Right lobe of liver (tissue), 6 donors: ENCODE measurements at regions not wholly inside any gene's neighbourhood (a gene's known extent, or its start where the extent isn't known, plus 50 kb on each side); places are given as distances from the start of the nearest gene placed in this dataset.

ENCODE experiments used
- ATAC-seq, 4 donors: fragments of 200-7000 bp; cut with Tn5 transposase; one replicate each; pipeline ENCODE4 v1.9.1; 2020; ENCODE audit warnings: mild to moderate bottlenecking in 4 of 4, moderate library complexity in 4 of 4
- DNase-seq, 3 donors: peaks; one replicate each; pipeline ENCODE4 v3.0.0-alpha.2; 2020
- H3K27ac ChIP-seq, 3 donors: fragments of 200-600 bp; one replicate each; pipeline ENCODE4 v1.8.0; 2022
- H3K27me3 ChIP-seq, 2 donors: fragments of 200-600 bp; one replicate each; pipeline ENCODE4 v1.8.0; 2022
- H3K36me3 ChIP-seq, 4 donors: fragments of 200-600 bp; sonication (generic) in 1 of 4; one replicate each; pipeline versions ENCODE4 v1.5.1 to v1.8.0; 2017 to 2022; ENCODE audit warnings: control low read depth in 1 of 4
- H3K4me1 ChIP-seq, 4 donors: fragments of 200-600 bp; sonication (generic) in 1 of 4; one replicate each; pipeline versions ENCODE4 v1.5.1 to v1.8.0; 2017 to 2022; ENCODE audit warnings: control low read depth in 1 of 4
- H3K4me3 ChIP-seq, 3 donors: fragments of 200-600 bp; one replicate each; pipeline ENCODE4 v1.8.0; 2022
- H3K9me3 ChIP-seq, 4 donors: fragments of 200-600 bp; sonication (generic) in 1 of 4; one replicate each; pipeline versions ENCODE4 v1.5.1 to v1.8.0; 2017 to 2022; ENCODE audit warnings: control low read depth in 1 of 4
- CTCF ChIP-seq, 4 donors: fragments of 200-600 bp in 3 of 4; fragments of 450-650 bp in 1 of 4; IDR thresholded peaks; one replicate each; pipeline versions ENCODE4 v1.5.1 to v1.8.0; 2016 to 2022; ENCODE audit warnings: antibody characterized with exemption in 4 of 4, mild to moderate bottlenecking in 2 of 4
- POLR2A ChIP-seq: fragments of 450-650 bp; IDR thresholded peaks from one replicate; pipeline ENCODE4 v1.6.1; 2017; ENCODE audit warnings: antibody characterized with exemption, mild to moderate bottlenecking
- WGBS: methylation state at CpG from one replicate; pipeline ENCODE4 v1.1.6; 2018; ENCODE audit warnings: low coverage, low lambda C conversion rate; ENCODE audit not compliant: insufficient coverage; ENCODE audit errors: missing lambda C conversion rate; 5-methylcytosine and 5-hydroxymethylcytosine counted together
- intact Hi-C, 2 donors: fragments of 100-400 bp; cut with DNase I; formaldehyde crosslinking; loops; one replicate each; pipeline versions ENCODE4 v1.11.2 to v1.14.1; 2022
- donor health status: DM: no; HTN: yes; CAD: no.
- donor health status: DM: no; HTN: no; CAD: no.
- donor health status: DM: no; HTN: no; CAD: no.
- donor health status: DM: no; HTN: yes; CAD: no.
- donor health status: DM: no; HTN: yes; CAD: no.

- H3K9me3 ChIP-seq, result no peaks in the 10 kb centered on the region
- TF ChIP-seq POLR2A (no peak), CTCF (IDR thresholded peaks at IDR 0.05) (no peak)
- H3K4me1 ChIP-seq, result no peaks in the 10 kb centered on the region
- H3K4me3 ChIP-seq, result no peak overlapping the region
- H3K36me3 ChIP-seq, result no peaks in the 10 kb centered on the region
- ATAC-seq (no peak), DNase-seq (no peak)
- intact Hi-C loops, result no loop called here
- no peaks in the 10 kb centered on the region for H3K27me3 ChIP-seq
- H3K27ac ChIP-seq, result no peak overlapping the region
- 67% methylated on average over 1 of the region's 3 CpGs for WGBS
Observed at GRCh38 chr1:195294911-195295310, 1313.3 kb downstream of the KCNT2 start.

DNA sequence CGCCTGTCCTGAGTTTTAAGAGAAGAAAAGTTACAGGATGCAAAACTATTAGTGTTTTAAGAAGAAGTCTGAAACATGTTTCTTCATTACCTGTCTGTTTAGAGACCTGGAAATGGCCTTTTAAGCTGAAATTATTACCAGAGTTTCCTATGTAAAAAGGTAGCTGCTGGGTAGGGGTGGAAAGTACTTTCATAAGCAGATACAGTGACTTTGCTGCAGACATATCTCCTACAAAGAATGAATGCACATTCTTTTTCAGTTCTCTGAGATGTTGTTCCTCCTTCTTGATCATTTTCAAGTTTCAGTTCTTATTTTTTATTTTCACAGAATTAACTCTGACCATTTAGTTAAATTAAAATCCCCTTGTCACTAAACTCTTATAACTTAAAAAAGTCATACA is 1329.6 kb downstream of the KCNT2 start:
- ATAC-seq (no peak), DNase-seq (no peak)
- Histone ChIP-seq H3K9me3 (no peaks in the 10 kb centered on the region), H3K36me3 (no peaks in the 10 kb centered on the region), H3K4me3 (no peak overlapping the region), H3K27ac (no peak overlapping the region), H3K4me1 (no peaks in the 10 kb centered on the region), H3K27me3 (no peaks in the 10 kb centered on the region)
- intact Hi-C loops, result no loop called here
- WGBS, result 44% methylated on average over 1 of the region's 1 CpG
- TF ChIP-seq POLR2A (no peak), CTCF (IDR thresholded peaks at IDR 0.05) (no peak)

GRCh38 chr1:195275710-195276109 is 1332.5 kb downstream of the KCNT2 start:
- ATAC-seq (no peak), DNase-seq (no peak)
- Histone ChIP-seq H3K9me3 (no peaks in the 10 kb centered on the region), H3K36me3 (no peaks in the 10 kb centered on the region), H3K4me3 (no peak overlapping the region), H3K27me3 (no peaks in the 10 kb centered on the region), H3K4me1 (no peaks in the 10 kb centered on the region), H3K27ac (no peak overlapping the region)
- 80% methylated on average over 2 of the region's 2 CpGs for WGBS
- TF ChIP-seq CTCF (IDR thresholded peaks at IDR 0.05), result no peak
- no peak for TF ChIP-seq POLR2A
- intact Hi-C loops, result no loop called here

DNA sequence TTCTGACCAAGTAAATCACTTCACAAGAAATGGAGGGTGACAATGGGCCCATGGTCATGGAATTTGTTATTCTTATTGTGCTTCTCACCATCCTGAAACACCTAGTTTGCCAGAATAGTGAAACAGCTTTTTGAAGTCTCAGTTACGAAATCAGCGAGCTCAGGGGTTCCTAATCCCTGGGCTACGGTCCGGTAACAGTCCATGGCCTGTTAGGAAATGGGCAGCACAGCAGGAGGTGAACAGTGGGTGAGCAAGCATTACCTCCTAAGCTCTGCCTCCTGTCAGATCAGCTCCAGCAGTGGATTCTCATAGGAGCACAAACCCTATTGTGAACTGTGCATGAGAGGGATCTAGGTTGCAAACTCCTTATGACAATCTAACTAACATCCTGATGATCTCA is 1356.3 kb downstream of the KCNT2 start:
- intact Hi-C loops, result no loop called here
- ATAC-seq, result no peak
- WGBS, result 39% methylated on average over 4 of the region's 4 CpGs

More for the DNA sequence above, 1356.3 kb downstream of the KCNT2 start:
- TF ChIP-seq POLR2A (no peak), CTCF (IDR thresholded peaks at IDR 0.05) (no peak)
- no peak overlapping the region for H3K27ac ChIP-seq
- H3K27me3 ChIP-seq, result no peaks in the 10 kb centered on the region
- no peaks in the 10 kb centered on the region for H3K9me3 ChIP-seq
- no peaks in the 10 kb centered on the region for H3K4me1 ChIP-seq
- H3K4me3 ChIP-seq, result no peak overlapping the region
- no peaks in the 10 kb centered on the region for H3K36me3 ChIP-seq
- DNase-seq, result no peak
